DMS79 (cell line): ENCODE measurements at regions not wholly inside any gene's neighbourhood (a gene's known extent, or its start where the extent isn't known, plus 50 kb on each side); places are given as distances from the start of the nearest gene placed in this dataset.

Experiments
- DNase-seq: peaks from one replicate; lab custom pipeline; 2025; lab: John Stamatoyannopoulos, UW

- DNase-seq = no peak
Measured at GRCh38 chr2:106629981-106630380, 142.8 kb downstream of the CD8B2 start.

DNA sequence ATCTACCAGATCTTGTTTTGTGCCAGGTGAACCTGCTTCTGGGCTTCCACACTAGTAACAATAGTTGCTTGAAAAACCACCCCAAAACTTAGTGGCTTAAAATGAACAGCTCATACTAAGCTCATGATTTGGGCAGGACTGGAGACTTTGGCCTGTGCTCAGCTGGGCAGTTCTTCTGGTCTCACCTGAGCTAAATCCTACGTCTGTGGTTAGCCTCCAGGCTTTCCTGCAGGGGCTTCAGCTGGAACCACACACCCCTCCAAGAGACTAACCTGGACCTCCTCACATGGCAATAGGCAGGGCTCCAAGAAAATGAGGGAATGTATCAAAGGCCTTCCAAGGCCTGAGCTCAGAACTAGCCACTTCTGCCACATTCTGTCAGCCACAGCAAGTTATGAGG lies 144.1 kb downstream of the CD8B2 start:
- no peak for DNase-seq

DNA sequence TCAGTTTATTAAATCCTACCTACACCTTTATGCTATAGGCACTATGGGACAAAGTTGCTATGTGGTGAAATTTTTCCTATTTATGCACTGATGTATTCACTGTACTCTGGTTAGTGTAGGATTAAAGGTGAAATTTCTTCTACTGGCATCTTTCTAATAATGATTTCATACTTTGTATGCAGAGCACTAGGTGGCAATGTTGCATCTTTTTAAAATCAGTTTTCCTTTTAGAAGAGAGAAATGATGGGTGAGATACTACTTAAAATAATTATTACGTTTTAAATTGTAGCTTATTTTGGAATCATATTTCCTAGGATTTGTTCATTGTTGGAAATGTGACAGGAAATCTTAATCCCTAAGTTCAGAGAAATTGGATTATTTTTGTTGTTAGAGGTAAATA lies 150.9 kb downstream of the CD8B2 start:
- DNase-seq = no peak

DNA sequence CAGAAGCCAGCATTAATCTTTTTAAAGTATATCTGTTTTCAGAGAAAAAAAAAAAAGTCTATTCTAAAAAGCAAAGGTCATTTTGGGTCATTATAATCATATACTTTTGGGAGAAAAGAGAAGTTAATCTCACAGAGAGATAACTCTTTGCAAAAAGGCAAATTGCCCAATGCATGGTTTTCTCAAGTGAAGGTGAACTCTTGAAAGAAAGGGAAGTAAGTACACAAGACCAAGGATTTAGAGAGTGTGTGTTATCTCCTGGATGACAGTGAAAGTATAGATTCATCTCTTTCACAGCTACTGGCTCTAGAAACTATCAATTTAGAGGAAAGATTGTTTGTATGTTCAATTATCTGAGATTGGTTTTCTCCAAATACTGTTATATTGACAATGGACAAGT lies 151.4 kb downstream of the CD8B2 start:
- no peak for DNase-seq

- no peak for DNase-seq
Measured at GRCh38 chr2:106642679-106643078, 155.5 kb downstream of the CD8B2 start.

GRCh38 chr2:106644623-106645022 lies 157.5 kb downstream of the CD8B2 start:
- DNase-seq = no peak

- no peak for DNase-seq
Measured at GRCh38 chr2:106646605-106647004, 159.4 kb downstream of the CD8B2 start.

DNA sequence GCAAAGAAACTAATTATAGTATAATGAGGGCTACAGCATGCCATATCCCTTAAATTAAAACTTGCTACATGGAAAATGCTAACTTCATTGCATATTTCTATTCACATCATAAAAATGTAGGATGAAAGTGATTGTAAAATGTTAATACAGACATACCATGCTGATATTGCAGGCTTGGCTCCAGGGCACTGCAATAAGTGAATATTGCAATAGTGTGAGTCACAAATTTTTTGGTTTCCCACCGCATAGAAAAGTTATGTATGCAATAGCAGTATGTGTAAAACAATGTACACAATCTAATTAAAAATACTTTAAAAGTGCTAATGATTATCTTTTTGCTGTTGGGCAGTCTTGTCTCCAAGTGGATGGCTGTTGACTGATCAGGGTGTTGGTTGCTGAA lies 162.1 kb downstream of the CD8B2 start:
- no peak for DNase-seq

- no peak for DNase-seq
Measured at GRCh38 chr2:106653465-106653864, 166.3 kb downstream of the CD8B2 start.

DNA sequence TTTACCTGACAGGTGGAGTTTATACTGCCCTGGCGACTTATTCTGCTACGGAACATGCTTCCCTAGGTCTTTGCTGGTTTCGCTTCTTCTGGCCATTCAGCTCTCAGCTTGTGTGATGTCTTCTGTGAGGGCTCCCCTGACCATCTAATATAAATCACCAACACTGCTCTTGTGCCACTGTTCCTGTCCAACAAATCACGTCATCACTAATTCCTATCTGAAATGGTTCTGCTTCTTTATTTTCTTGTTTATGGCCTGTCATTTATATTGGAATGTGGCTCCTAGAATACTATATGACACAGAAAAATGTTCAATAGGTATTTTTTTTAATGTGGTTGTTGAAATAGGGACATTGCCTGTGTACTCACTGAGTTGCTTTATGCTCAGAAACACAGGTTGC lies 171.5 kb downstream of the CD8B2 start:
- DNase-seq = no peak

- no peak for DNase-seq
Measured at GRCh38 chr2:106664669-106665068, 177.5 kb downstream of the CD8B2 start.

DNA sequence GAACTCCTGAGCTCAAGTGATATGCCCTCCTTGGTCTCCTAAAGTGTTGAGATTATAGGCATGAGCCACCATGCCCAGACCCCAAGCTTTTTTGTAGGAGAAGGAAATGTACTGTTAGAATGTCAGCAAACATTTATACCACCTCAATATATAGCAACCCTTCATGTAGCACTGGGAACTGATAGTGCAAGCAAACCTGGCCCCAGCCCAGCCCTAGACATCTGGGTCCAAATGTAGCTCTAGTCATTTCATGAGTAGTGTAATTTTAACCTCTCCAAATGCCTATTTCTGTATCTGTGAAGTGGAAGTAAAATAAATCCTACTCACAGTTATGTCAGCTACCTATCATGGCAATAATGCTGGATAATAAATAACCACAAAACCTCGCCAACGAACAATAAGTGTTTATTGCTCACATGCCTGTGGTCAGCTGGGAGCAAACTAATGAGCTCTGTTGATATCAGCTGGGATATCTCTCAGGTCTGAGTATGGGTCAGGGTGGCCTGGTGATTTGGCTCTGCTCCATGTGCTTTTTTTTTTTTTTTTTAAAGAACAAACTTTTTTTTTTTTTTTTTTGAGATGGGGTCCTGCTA lies 180.4 kb downstream of the CD8B2 start:
- DNase-seq = peak; percentile 2

- no peak for DNase-seq
Measured at GRCh38 chr2:106685180-106685897, 198.2 kb downstream of the CD8B2 start.

DNA sequence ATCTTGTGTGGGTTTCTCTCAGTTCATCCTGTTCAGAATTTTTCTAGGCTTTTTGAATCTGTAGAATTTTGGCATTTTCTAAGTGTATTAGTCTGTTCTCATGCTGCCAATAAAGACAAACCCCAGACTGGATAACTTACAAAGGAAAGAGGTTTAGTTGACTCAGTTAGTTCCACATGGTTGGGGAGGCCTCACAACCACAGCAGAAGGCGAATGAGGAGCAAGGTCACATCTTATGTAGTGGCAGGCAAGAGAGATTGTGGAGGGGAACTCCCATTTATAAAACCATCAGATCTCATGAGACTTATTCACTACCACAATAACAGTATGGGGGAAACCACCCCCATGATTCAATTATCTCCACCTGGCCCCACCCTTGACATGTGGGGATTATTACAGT lies 199.2 kb downstream of the ST6GAL2 start:
- no peak for DNase-seq

DNA sequence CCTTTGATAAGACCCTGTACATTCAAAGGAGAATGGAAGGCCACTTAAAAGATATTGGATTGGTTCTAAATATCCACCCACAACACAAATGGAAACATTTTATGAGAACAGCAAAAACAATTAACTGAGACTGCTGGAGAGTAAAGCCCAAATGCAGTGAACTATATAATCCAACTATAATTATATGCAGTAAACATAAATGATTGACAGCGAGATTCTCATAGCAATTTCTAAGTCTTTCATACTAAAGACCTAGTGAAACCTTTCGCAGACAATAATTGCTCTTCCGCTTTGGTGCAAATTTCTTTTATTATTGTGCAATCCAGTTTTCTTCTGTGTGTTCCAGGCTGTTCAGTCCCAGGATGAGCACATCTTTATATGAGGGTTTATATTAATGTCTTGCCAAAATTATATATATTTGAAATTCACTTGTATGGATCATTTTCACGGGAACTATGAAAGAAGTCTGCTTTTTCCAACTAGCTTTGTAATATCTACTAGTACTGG lies 190.9 kb downstream of the ST6GAL2 start:
- no peak for DNase-seq

DNA sequence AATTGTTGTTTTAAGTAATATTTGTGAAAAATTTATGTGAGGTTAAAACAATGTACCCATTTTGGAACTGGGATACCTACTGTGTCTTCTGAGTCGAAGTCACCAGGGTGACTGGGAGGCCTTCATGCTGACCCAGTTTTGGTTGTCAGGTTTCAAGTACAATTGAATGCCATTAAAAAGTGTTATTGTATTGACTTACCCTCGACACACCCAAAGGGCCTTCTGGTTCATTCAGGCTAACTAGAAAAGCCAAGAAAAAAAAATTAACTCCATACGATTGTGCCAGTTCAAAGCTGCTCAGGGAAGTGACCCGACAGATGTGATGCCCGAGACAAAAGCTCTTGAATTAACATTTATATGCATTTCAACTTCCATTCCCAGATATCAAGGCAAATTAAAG lies 190.0 kb downstream of the ST6GAL2 start:
- DNase-seq = no peak

- DNase-seq = no peak
Measured at GRCh38 chr2:106700616-106701015, 185.4 kb downstream of the ST6GAL2 start.

DNA sequence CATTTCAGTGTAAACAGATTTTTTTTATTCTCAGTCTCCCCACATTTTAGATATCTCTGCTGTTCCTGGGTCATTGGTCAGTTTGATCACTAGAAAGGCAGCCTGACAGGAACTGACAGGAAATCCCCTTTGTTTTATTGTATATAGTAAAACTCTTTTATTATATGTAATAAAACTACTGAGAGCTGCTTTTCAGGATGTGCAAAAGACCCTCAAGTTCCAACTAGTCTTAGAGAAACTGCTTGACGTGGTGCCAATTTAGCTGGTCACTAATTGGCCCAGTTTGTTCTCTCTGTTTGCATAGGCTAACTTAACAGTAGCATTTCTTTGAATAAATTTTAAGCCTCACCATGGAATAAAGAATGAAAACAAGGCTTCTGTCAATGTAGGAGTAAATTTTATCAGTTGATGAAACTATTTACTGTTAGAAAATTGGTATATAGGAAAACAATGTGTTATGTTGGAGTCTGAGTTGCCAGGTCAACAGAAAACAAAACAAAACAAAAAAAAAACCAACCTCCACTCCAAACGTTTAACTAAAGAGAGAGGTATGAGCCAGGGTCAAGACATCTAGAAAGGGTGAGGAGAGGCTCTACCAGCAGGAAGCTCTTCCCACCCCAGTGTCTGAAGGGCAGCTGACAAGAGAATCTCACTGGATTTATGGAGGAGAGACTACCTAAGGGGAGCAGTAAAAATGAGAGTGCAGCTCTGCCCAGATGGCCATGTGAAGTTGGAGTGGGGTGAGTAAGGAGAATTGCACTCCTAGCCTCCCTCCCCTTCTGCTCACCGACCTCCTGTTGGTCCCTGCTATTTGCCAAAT lies 184.6 kb downstream of the ST6GAL2 start:
- no peak for DNase-seq

- DNase-seq = no peak
Measured at GRCh38 chr2:106703161-106703560, 182.8 kb downstream of the ST6GAL2 start.

DNA sequence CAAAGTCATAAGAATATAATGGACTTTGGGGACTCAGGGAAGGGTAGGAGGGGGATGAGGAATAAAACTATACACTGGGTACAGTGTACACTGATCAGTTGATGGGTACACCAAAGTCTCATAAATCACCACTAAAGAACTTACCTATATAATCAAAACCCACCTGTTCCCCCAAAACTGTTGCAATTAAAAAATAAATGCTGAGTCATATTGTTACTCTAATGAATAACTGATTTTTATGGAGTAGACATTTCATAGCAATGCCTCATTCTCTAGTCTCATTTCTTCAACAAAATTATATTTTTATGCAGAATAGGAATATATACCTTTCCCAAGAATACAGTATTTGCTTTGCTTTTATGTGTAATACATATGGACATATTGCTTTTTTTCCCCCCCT lies 181.2 kb downstream of the ST6GAL2 start:
- no peak for DNase-seq

DNA sequence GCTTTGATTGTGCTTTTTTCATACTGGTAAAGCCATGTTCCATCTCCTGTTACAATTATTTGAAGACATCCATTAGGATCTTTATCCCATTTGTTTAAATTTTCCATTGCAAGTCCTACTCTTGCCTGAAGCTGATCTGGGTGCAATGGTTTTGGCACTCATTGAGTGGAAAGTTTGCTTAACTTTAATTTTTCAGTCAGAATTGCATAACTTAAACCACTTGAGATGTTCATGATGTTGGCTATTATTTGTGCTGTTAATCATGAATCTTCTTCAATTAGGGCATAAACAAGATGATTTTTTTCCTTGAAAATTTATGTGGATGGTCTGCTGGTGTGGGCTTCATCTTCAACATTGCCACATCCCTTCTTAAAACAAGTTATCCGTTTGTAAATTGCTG lies 180.1 kb downstream of the ST6GAL2 start:
- no peak for DNase-seq

DNA sequence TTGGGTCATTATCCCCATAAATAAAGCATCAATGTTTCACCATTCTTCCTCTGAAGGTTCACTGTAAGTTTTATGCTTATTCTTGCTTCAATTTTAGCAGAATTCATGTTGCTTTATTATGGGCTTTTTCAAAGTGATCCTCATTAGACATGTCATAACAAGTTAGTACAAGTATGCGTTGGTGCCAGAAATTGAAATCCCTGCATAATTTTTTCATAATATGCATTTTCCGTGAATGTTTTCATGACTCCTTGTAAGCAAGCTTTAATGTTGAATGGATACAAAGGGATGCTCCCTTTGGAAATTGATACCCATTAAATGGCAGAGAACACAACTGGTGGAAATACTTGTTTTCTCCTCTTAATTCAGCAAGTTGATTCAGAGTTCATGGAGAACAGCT lies 179.7 kb downstream of the ST6GAL2 start:
- no peak for DNase-seq

GRCh38 chr2:106708209-106708608 lies 177.8 kb downstream of the ST6GAL2 start:
- no peak for DNase-seq
